HL-60 (cell line): ENCODE measurements at regions not wholly inside any gene's neighbourhood (a gene's known extent, or its start where the extent isn't known, plus 50 kb on each side); places are given as distances from the start of the nearest gene placed in this dataset.

Source experiments
- DNase-seq, 2 experiments: peaks; one replicate each; pipeline ENCODE4 v3.0.0-alpha.2; 2010 to 2020; ENCODE audit warnings: low read depth in 1 of 2, low spot score in 1 of 2
- H3K27ac ChIP-seq: fragments of 250-450 bp; sonication (Bioruptor Pico); replicated peaks from 2 replicates; pipeline ENCODE4 v1.5.1; 2020; ENCODE audit warnings: mild to moderate bottlenecking, moderate library complexity
- H3K27me3 ChIP-seq: fragments of 250-450 bp; sonication (Bioruptor Pico); 2 replicates; pipeline ENCODE4 v1.5.1; 2021; ENCODE audit warnings: mild to moderate bottlenecking, moderate library complexity; ENCODE audit not compliant: insufficient read depth, poor library complexity, severe bottlenecking
- H3K4me3 ChIP-seq: replicated peaks from 2 replicates; pipeline ENCODE4 v1.5.1; 2011; ENCODE audit warnings: mild to moderate bottlenecking, control low read depth, low read length; ENCODE audit not compliant: insufficient read depth
- GABPA ChIP-seq: IDR thresholded peaks from 2 replicates; pipeline ENCODE4 v1.6.1; 2012; ENCODE audit warnings: low read depth
- POLR2AphosphoS5 ChIP-seq: IDR thresholded peaks from 2 replicates; pipeline ENCODE4 v1.6.1; 2012; ENCODE audit warnings: low read depth
- REST ChIP-seq: IDR thresholded peaks from 2 replicates; pipeline ENCODE4 v1.6.1; 2012; ENCODE audit warnings: low read depth; ENCODE audit not compliant: insufficient replicate concordance
- SPI1 ChIP-seq: IDR thresholded peaks from 2 replicates; pipeline ENCODE4 v1.6.1; 2012; ENCODE audit warnings: low read depth, mild to moderate bottlenecking, borderline replicate concordance
- TF ChIP-seq, protein P1 (sequence below): IDR thresholded peaks from one replicate; pipeline ENCODE4 v1.5.1; 2011; ENCODE audit warnings: low read length, control low read depth, inconsistent platforms; ENCODE audit not compliant: insufficient read depth

GRCh38 chr2:217075268-217076057, 215.6 kb upstream of the TNP1 start:
- peaks cover 4% of the 10 kb centered on the region for H3K27me3 ChIP-seq
- DNase-seq, result no peak
- H3K4me3 ChIP-seq, result no peak overlapping the region
- TF ChIP-seq, protein P1, sequence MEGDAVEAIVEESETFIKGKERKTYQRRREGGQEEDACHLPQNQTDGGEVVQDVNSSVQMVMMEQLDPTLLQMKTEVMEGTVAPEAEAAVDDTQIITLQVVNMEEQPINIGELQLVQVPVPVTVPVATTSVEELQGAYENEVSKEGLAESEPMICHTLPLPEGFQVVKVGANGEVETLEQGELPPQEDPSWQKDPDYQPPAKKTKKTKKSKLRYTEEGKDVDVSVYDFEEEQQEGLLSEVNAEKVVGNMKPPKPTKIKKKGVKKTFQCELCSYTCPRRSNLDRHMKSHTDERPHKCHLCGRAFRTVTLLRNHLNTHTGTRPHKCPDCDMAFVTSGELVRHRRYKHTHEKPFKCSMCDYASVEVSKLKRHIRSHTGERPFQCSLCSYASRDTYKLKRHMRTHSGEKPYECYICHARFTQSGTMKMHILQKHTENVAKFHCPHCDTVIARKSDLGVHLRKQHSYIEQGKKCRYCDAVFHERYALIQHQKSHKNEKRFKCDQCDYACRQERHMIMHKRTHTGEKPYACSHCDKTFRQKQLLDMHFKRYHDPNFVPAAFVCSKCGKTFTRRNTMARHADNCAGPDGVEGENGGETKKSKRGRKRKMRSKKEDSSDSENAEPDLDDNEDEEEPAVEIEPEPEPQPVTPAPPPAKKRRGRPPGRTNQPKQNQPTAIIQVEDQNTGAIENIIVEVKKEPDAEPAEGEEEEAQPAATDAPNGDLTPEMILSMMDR, result no peak
- TF ChIP-seq SPI1 (no peak), GABPA (no peak), REST (no peak), POLR2AphosphoS5 (no peak)
- H3K27ac ChIP-seq, result no peak overlapping the region

- TF ChIP-seq SPI1 (no peak), GABPA (no peak), REST (no peak), POLR2AphosphoS5 (no peak)
- TF ChIP-seq, protein P1, result no peak
- Histone ChIP-seq H3K4me3 (no peak overlapping the region), H3K27ac (no peak overlapping the region)
Observed at GRCh38 chr2:217074576-217075255, 214.9 kb upstream of the TNP1 start.

GRCh38 chr2:217071416-217071815, 211.6 kb upstream of the TNP1 start:
- DNase-seq, result no peak
- H3K27ac ChIP-seq, result no peak overlapping the region
- TF ChIP-seq POLR2AphosphoS5 (no peak), REST (no peak), SPI1 (no peak), GABPA (no peak)
- TF ChIP-seq, protein P1, result no peak
- no peaks in the 10 kb centered on the region for H3K27me3 ChIP-seq
- H3K4me3 ChIP-seq, result no peak overlapping the region

More at GRCh38 chr2:217074576-217075255, 214.9 kb upstream of the TNP1 start:
- DNase-seq, result no peak
- peaks cover 4% of the 10 kb centered on the region for H3K27me3 ChIP-seq
